HG03442 (cell line): ENCODE measurements at regions not wholly inside any gene's neighbourhood (a gene's known extent, or its start where the extent isn't known, plus 50 kb on each side); places are given as distances from the start of the nearest gene placed in this dataset.

Experiments used
- ATAC-seq: cut with Tn5 transposase; IDR thresholded peaks from one replicate; pipeline ENCODE4 v1.9.1; 2021; ENCODE audit warnings: mild to moderate bottlenecking, moderate library complexity; ENCODE audit not compliant: unreplicated experiment

DNA sequence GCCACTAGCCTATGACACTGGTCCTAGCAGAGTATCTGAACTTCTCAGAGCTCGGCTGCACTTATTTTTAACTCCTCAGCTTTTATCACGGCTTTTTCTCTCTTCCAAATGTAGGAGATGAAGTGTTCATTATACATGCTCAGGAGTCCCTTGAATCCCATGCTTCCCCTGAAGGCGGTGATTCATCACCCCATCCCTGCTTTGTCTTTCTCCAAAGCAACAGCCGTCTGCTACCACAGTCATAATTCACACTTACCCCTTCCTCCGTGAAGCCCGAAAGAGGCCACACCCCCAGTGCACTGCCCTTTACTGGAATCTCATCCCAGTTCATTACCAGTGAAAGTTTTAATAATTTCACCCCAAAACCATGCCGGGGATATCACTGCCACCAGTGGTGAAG lies 301.5 kb upstream of the SHH start:
- ATAC-seq = no peak

- ATAC-seq = no peak
These were observed 297.7 kb upstream of the SHH start for GRCh38 chr7:156109988-156110387.

GRCh38 chr7:156109076-156109475 lies 296.8 kb upstream of the SHH start:
- no peak for ATAC-seq

DNA sequence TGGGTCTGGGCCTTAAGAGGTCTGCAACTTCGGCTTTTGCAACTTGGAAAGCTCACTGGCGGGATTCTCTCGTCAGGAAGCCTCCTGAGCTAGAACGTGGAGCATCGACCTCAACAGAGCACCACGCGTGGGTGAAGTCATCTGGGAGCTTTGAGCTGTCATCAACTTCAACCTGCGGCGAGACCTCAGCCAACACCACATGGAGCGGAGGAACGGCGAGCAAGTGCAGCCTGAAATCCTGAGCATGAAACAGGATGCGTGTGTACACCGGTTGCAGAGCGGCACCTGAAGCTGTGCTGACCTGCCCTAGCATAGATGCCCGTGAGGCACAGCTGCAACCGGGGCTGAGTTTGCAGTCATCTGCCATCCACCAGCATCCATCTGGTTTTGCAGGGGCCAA lies 295.7 kb upstream of the SHH start:
- ATAC-seq = no peak

- no peak for ATAC-seq
These were observed 293.8 kb upstream of the SHH start for GRCh38 chr7:156106107-156106426.

DNA sequence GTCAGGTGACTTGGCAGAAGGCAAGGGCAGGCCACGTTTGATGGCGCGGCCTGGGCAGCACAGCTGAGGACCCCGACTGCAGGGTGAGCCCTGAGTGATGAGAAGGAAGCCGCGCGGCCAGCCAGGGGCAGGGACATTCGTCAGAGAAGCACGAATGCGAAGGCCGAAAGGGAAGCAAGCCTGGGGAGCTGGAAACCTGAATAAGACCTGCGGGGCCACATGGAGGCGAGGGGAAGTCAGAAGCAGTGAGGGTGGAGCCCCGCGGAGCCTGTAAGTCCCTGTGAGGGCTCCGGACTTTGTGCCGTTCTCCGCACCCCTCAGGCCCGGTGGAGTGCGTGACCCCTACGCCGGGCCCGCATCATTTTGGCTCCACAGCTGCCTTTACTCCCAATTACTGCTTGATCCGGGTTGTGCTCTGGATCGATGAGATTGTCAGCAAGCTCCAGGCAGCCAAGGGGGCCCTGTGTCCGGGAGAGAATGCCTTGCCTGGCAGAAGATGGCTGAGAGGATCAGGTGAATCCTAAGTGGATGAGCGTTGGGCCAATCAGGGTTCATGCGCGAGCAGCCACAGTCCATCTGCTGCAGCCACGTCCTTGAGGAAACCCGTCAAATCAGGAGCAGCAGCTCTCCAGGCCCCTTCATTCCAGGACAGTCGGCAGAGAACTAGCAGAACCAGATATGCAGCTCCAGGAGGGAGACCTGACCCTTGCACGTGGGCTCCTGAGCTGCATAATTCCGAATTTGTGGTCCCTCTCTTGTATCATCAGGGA lies 293.3 kb upstream of the SHH start:
- no peak for ATAC-seq

DNA sequence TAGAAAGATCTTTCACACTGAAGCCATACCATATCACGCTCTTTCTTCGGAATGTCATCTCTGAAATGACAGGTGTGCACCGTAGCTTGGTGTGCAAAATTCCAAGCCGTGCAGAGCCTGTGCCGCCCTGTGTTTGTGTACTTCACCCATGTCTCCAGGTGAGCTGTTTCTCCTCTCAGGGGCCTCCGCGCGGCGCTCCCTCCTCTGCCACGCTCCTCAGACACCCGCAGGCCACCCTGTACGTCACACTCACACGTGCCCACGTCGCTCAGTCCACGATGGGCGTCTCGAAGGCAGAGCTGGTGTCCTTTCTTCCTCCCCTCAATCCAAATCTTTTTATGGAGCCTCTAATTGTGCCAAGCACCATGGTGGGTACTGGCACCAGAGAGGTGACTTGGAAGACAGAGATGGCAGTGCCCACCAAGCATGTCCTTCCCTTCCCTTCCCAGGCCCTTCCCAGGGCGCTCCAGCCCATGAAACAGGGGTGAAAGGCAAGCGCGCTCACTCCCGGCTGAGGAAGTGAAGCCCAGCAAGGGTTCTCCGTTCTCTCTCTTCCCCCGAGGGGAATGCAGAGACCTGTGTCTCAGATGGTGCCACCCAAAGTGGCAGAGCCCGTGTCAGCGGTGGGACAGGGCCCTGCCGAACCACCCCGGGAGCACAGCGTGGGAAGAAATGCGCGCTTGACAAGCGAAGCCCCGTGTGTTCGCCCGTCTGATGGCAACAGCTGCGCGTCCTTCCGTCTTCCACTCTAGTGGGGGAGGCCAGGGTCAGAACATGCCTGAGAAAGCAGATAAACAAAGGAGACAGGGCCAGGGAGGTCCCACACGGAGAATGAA lies 292.5 kb upstream of the SHH start:
- no peak for ATAC-seq

DNA sequence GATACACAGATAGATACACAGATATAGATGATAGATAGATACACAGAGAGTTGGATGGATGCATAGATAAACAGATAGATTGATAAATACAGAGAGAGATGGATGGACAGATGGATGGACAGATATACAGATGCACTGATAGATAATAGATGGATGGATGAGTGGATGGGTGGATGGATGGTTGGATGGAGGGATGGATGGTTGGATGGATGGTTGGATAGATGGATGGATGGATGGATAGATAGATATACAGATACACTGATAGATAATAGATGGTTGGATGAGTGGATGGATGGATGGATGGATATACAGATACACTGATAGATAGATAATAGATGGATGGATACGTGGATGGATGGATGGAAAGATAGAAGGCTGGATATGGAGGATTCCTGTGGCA lies 290.0 kb upstream of the SHH start:
- ATAC-seq = no peak

DNA sequence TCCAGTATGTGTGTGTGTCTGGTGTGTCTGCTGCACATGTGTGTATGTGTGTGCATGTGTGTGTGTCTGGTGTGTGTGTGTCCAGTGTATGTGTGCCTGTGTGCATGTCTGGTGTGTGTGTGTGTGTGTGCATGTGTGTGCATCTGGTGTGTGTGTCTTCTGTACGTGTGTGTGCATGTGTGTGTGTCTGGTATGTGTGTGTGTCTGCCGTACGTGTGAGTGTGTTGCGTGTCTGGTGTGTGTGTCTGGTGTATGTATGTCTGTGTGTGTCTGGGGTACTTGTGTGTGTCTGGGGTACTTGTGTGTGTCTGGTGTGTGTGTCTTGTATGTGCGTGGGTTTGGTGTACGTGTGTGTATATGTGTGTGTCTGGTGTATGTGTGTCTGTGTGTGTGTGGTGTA lies 289.1 kb upstream of the SHH start:
- no peak for ATAC-seq

DNA sequence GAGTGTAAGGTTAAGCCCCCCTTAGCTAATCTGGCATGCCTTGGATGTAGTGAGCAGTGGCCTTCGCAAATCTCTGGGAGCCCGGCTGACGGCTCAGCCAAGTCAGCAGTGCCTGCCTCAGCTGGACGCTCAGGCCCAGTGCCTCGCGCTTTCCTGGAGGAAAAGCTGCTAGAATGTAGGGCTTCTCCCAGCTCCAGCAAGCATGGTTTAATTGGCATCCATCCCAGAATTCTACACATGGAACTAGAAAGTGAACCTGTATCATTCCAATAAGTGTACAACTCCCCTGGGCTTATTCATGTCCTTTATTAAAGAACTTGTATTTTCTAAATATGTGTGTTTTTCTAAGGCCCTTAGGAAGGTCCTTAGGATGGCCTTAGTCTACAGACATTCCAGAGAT lies 287.8 kb upstream of the SHH start:
- no peak for ATAC-seq

DNA sequence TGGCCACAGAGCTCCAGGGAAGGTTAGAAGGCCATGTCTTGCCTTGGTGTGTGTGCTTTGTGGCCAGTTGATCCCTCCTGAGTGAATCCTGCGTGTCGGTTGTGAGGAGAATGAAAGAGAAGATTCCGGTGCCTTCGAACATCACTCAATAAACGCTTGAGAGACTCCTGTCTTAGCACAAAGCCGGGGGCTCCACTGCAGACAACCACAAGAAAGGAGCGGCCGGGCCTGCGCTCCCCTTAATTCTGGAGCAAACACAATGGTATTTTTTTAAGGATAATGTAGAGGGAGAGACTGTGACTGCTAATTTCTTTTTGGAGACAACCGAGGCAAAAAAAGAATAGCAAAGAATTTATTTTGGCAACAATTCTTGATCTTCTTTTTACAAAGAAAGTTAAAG lies 286.8 kb upstream of the SHH start:
- no peak for ATAC-seq

DNA sequence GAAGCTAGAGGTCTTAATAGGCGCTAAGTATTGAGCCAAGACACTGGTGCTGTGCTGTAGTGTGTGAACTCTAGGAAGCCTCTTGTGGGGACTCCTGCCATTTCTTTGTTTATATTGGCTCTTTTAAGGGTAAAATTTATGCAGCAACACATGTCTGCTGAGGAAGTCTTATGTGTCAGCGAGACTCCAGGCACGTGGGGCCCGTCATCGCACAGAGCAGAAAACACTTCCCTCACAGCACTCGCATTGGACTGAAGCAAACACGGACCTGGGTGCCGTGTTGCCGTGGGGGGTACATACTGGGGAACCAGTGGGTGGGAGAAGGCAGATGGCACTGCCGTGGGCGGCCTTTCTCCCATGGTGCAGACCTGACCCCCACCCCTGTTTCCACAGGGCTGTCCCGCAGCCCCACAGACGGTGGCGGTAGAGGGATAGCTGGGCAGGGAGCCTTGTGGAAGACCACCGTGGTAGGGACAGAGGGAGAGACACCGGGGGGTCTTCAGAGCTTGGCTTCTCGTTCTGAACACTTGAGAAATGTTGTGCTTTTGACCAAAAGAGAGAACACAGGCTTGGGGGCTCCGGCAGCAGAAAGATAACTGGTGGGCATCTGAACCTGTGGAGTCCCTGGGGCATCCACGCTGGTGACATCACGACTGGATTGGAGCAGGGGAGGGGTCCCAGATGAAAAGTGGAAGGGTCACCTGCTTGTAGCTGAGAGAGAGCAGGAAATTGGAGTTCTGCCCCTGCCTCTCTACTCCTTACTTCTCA lies 284.7 kb upstream of the SHH start:
- no peak for ATAC-seq

- ATAC-seq = no peak
These were observed 283.8 kb upstream of the SHH start for GRCh38 chr7:156095908-156096539.

- no peak for ATAC-seq
These were observed 282.3 kb upstream of the SHH start for GRCh38 chr7:156094350-156095146.

DNA sequence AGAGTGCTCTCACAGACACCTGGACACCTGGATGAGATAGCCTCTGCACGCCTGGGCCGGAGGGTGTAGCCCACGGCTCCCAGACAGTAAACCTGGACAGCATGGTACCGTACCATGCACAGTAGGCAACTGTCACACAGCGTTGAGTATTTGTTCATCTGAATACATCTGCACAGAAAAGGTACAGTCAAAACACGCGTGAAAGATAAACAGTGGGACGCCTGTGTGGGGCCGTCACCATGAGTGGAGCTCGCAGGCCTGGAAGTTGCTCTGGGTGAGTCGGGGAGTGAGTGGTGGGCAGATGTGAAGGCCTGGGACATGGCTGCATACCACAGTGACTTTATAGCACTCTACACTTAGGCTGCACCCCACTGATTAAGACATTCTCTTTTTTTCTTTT lies 280.0 kb upstream of the SHH start:
- no peak for ATAC-seq

GRCh38 chr7:156091519-156092080 lies 279.3 kb upstream of the SHH start:
- ATAC-seq = no peak

- no peak for ATAC-seq
These were observed 278.7 kb upstream of the SHH start for GRCh38 chr7:156090988-156091387.

GRCh38 chr7:156089222-156089621 lies 277.0 kb upstream of the SHH start:
- no peak for ATAC-seq

DNA sequence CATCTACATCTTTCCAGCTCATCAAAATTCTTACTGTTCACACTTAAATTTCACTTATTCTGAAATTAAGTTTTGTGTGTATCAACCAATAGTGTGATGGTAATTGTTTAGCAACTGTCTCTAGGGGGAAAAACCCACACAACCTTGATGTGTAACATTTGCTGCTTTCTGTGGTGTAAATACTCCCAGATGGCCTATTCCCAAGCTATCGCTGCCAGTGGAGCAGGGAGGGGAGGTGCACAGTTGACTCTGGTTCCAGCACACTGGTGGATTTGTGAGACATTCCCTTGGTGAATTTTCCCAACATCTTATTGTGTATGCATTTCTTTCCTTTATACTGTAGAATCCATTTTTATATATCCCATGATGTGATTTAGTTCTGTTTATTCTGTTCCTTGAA lies 275.9 kb upstream of the SHH start:
- no peak for ATAC-seq
